IPS-18c (cell line): ENCODE measurements at regions not wholly inside any gene's neighbourhood (a gene's known extent, or its start where the extent isn't known, plus 50 kb on each side); places are given as distances from the start of the nearest gene placed in this dataset.

Experiments used
- H3K4me3 ChIP-seq: 2 replicates; pipeline ENCODE4 v1.7.0; 2013; ENCODE audit warnings: low read depth, mild to moderate bottlenecking, low read length, moderate library complexity; ENCODE audit not compliant: insufficient read depth
- H3K9me3 ChIP-seq: one replicate; pipeline ENCODE4 v1.6.1; 2013; ENCODE audit warnings: mild to moderate bottlenecking, low read length, moderate library complexity; ENCODE audit not compliant: control insufficient read depth, insufficient read depth

DNA sequence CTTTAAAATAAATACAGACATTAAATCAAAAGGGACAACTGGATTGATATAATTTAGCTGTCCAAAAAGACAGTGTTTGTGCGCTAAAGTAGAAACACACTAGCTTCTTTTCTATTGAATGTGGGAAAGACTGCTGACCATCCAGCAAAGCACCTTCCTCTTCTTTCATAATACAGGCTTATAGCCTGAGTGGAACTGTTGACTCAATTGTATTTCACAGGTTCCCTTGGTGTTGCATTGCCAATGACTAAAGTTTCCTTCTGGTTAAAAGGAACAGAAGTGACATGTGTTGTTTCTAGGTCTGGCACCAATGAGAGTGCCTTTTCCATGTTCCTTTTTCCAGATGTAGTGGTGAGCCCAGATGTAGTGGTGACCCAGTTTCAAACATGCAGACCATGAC, 412.3 kb downstream of the RNF144A start:
- Histone ChIP-seq H3K9me3 (no peaks in the 10 kb centered on the region), H3K4me3 (no peak overlapping the region)

- no peaks in the 10 kb centered on the region for H3K9me3 ChIP-seq
- no peak overlapping the region for H3K4me3 ChIP-seq
Measured at GRCh38 chr2:7333189-7333765, 416.1 kb downstream of the RNF144A start.

- Histone ChIP-seq H3K4me3 (no peak overlapping the region), H3K9me3 (no peaks in the 10 kb centered on the region)
Measured at GRCh38 chr2:7333960-7334493, 416.8 kb downstream of the RNF144A start.

DNA sequence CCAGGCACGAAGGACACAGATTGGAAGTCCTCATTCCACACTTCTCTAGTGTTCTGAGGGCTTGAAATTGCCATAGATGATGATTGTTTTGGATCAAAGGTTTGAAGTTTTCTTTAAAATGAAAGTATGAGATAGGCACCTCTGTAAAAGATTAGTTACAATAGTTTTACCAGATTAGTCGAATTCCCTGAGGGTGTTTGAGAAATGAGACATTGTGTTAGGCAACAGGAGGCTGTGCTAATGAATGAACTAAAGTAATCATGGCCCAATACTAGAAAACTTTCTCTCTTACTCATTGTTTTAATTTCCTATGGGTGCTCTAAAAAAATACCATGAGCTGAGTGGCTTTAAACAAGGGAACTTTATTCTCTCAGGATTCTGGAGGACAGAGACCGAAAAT, 421.7 kb downstream of the RNF144A start:
- Histone ChIP-seq H3K4me3 (no peak overlapping the region), H3K9me3 (no peaks in the 10 kb centered on the region)

DNA sequence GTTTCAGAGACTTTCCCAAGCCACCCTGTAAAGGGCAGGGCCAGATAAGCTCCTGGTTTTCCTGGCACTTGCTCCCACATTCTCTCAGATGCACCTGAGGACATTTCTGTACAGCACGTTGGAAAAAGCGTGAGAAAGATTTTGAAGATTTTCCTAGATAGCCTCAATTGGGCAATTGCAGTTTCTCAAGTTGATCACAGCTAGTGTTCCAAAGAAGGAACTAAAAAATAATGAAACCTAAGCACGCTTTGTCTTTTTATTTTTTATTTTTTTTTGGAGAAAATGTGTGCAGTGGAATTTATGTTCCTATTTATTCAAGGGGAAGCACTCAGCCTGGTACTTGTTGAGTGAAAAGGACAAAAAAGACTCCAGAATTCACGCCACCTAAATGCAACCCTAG, 429.1 kb downstream of the RNF144A start:
- H3K9me3 ChIP-seq: no peaks in the 10 kb centered on the region
- no peak overlapping the region for H3K4me3 ChIP-seq

DNA sequence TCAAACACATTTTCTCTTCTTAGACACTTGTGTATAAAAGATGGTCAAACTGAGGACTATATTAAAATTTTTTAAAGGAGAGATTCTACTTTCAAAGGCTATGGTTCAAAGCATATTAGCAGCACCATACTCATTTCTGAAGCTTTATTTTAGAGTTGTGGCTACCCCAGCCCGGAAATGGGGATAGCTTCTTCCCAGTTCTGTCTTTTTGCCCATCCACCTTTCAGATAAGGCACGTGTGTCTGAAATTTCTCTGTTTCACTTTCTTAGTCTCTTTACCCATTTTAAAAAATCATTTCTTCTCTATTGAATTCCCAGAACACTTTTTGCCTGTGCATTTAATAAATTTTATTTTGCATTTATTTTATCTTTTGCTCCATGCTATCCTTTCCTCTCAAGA, 431.5 kb downstream of the RNF144A start:
- no peaks in the 10 kb centered on the region for H3K9me3 ChIP-seq
- no peak overlapping the region for H3K4me3 ChIP-seq

DNA sequence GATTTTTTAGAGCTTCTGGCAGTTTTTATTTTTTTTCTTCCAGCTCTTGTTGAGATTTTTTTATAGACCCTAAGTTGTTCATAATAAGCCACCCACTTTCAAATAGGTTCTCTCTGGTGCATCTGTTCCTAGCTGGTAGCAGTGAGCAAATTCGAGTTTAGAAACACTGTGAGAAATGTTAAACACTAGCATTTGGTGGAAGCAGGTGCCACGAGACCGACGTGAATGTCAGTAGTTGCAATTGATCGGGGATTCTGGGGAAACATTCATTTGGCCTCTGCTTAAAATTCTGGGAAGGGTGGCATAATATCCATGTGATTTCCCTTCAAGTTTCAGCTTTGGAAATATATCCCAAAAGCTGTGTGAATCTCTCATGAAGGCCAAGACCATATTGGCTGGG, 435.0 kb downstream of the RNF144A start:
- Histone ChIP-seq H3K4me3 (no peak overlapping the region), H3K9me3 (no peaks in the 10 kb centered on the region)

DNA sequence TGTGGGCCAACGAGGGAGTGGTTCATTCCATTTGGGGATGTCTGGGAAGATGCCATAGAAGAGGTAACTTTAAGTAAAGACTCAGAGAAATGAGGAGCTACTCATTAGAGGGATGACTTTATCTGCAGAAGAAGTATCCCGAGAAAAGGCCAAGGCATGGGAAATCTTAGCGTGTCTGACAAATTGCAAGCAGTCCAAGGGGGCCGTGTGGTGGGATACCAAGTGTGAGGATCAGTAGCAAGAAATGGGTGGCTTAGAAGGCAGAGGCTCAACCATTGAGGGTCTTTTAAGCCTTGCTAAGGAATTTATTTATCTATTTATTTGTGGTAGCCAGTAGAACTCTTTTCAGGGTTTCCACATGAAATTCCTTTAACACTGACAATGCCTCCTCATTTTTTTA, 436.4 kb downstream of the RNF144A start:
- Histone ChIP-seq H3K4me3 (no peak overlapping the region), H3K9me3 (no peaks in the 10 kb centered on the region)

DNA sequence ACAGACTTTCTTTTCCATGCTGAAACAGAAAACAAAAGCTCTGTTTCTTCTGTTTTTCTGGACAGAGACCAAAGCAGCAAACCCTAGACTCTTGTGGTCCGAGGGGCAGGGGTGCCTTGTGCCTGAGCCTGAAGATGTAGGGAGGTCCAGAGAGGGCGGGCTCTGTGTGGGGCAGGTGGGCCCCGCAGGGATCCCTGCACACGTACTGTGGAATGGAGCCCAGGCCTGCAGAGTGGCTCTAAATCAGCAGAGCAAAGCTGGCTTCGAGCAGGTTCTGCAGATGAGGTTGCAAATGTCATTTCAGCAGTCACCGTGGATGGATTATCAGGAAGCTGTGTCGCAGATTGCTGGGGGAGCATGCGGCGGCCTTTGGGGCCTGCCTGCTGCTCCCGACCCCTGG, 438.6 kb downstream of the RNF144A start:
- Histone ChIP-seq H3K9me3 (no peaks in the 10 kb centered on the region), H3K4me3 (no peak overlapping the region)

- Histone ChIP-seq H3K9me3 (no peaks in the 10 kb centered on the region), H3K4me3 (no peak overlapping the region)
Measured at GRCh38 chr2:7356909-7357584, 439.8 kb downstream of the RNF144A start.

- Histone ChIP-seq H3K4me3 (no peak overlapping the region), H3K9me3 (no peaks in the 10 kb centered on the region)
Measured at GRCh38 chr2:7357993-7358392, 440.8 kb downstream of the RNF144A start.

GRCh38 chr2:7358865-7359447, 441.7 kb downstream of the RNF144A start:
- Histone ChIP-seq H3K9me3 (no peaks in the 10 kb centered on the region), H3K4me3 (no peak overlapping the region)

GRCh38 chr2:7363906-7364305, 446.7 kb downstream of the RNF144A start:
- H3K4me3 ChIP-seq: no peak overlapping the region
- no peaks in the 10 kb centered on the region for H3K9me3 ChIP-seq

DNA sequence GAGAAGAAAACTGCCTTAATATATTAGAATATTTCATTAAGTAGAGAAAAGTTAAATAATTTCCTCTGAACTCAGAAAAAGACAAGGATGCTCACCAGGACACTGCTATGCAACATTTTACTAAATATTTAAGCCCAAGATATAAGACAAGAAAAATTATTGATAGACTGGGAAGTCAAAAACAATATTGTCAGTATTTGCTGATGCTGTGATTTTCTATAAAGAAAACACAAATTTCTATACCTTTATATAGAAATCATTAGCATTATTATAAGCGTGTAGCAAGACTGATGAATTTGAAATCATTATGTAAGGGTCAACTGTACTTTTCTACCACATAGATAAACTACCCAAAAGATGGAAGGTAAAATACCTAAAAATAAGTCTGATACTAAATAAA, 451.0 kb downstream of the RNF144A start:
- no peaks in the 10 kb centered on the region for H3K9me3 ChIP-seq

GRCh38 chr2:7373156-7373555, 455.9 kb downstream of the RNF144A start:
- H3K4me3 ChIP-seq: no peak overlapping the region
- no peaks in the 10 kb centered on the region for H3K9me3 ChIP-seq

More for the DNA sequence above, 451.0 kb downstream of the RNF144A start:
- H3K4me3 ChIP-seq: no peak overlapping the region

- H3K4me3 ChIP-seq: no peak overlapping the region
Measured at GRCh38 chr2:7375901-7376300, 458.7 kb downstream of the RNF144A start.

GRCh38 chr2:7377916-7378569, 460.8 kb downstream of the RNF144A start:
- no peak overlapping the region for H3K4me3 ChIP-seq
- H3K9me3 ChIP-seq: no peaks in the 10 kb centered on the region

More at GRCh38 chr2:7375901-7376300, 458.7 kb downstream of the RNF144A start:
- H3K9me3 ChIP-seq: no peaks in the 10 kb centered on the region

- Histone ChIP-seq H3K9me3 (no peaks in the 10 kb centered on the region), H3K4me3 (no peak overlapping the region)
Measured at GRCh38 chr2:7378591-7378990, 461.4 kb downstream of the RNF144A start.
